HCT116 (cell line): ENCODE measurements at regions not wholly inside any gene's neighbourhood (a gene's known extent, or its start where the extent isn't known, plus 50 kb on each side); places are given as distances from the start of the nearest gene placed in this dataset.

Source experiments
- ATAC-seq: fragments of 200-7000 bp; cut with Tn5 transposase; 2 replicates; pipeline ENCODE4 v1.9.1; 2020; ENCODE audit warnings: mild to moderate bottlenecking, moderate library complexity
- BruUV-seq: library from RNA; stranded (reverse); fragments of 400-500 nt; replicated peaks from 2 replicates; lab custom pipeline; 2021; lab: Mats Ljungman, UMichigan
- CTCF ChIA-PET: fragments of 300-600 bp; sonication (Branson Sonifier 250); formaldehyde crosslinking; loops from one replicate; lab custom pipeline; 2021; ENCODE audit warnings: antibody characterized with exemption; lab: Charles Lee
- POLR2A ChIA-PET: fragments of 300-600, 350-600 bp; sonication (Branson Sonifier 250); formaldehyde crosslinking; loops from one replicate; lab custom pipeline; 2021; ENCODE audit warnings: antibody characterized with exemption; lab: Charles Lee
- RAD21 ChIA-PET, 2 experiments: fragments of 300-600 bp; sonication (Branson Sonifier 250); formaldehyde crosslinking; loops; one replicate each; lab custom pipeline; 2023; ENCODE audit warnings: low total read pairs in 2 of 2; ENCODE audit not compliant: uncharacterized antibody in 2 of 2, unreplicated experiment in 2 of 2, low non-redundant PET in 1 of 2; lab: Charles Lee
- DNase-seq: peaks from one replicate; pipeline ENCODE4 v3.0.0-alpha.2; 2010; ENCODE audit warnings: low read depth, low spot score
- H2AFZ ChIP-seq: fragments of 200-600 bp; shearing (Covaris generic), sonication (generic); 2 replicates; pipeline ENCODE4 v1.6.1; 2017; ENCODE audit warnings: low read depth, mixed run types, mixed read lengths, antibody characterized with exemption, low read length; ENCODE audit not compliant: poor library complexity, severe bottlenecking
- H3K27ac ChIP-seq: 2 replicates; pipeline ENCODE4 v1.5.1; 2012; ENCODE audit warnings: low read depth, low read length
- H3K27me3 ChIP-seq: fragments of 200-600 bp; sonication (generic); 2 replicates; pipeline ENCODE4 v1.6.1; 2016; ENCODE audit warnings: mixed run types, low read length, mixed read lengths; ENCODE audit not compliant: insufficient read depth
- H3K36me3 ChIP-seq, 2 experiments: fragments of 200-500 bp in 1 of 2; fragments of 200-600 bp in 1 of 2; sonication (Bioruptor generic) in 1 of 2; sonication (generic) in 1 of 2; 2 replicates each; pipeline versions ENCODE4 v1.5.1 to v1.6.1; 2014 to 2016; ENCODE audit warnings: low read length in 2 of 2, inconsistent platforms in 1 of 2, mixed read lengths in 1 of 2, mixed run types in 1 of 2; ENCODE audit not compliant: insufficient read depth in 2 of 2, control insufficient read depth in 1 of 2
- H3K4me1 ChIP-seq, 2 experiments: fragments of 200-600 bp in 1 of 2; sonication (generic) in 1 of 2; 2 replicates each; pipeline versions ENCODE4 v1.5.1 to v1.6.1; 2012 to 2017; ENCODE audit warnings: low read length in 2 of 2, inconsistent platforms in 1 of 2, mild to moderate bottlenecking in 1 of 2, mixed read lengths in 1 of 2, mixed run types in 1 of 2, moderate library complexity in 1 of 2; ENCODE audit not compliant: insufficient read depth in 2 of 2, control insufficient read depth in 1 of 2
- H3K4me2 ChIP-seq: fragments of 200-600 bp; sonication (generic); 2 replicates; pipeline ENCODE4 v1.6.1; 2017; ENCODE audit warnings: mixed run types, low read length, mixed read lengths
- H3K4me3 ChIP-seq, 2 experiments: fragments of 200-600 bp in 1 of 2; sonication (generic) in 1 of 2; replicated peaks in 1 of 2; 2 replicates each; pipeline ENCODE4 v1.5.1; 2011 to 2016; ENCODE audit warnings: low read length in 2 of 2, control low read depth in 1 of 2, low read depth in 1 of 2, mild to moderate bottlenecking in 1 of 2, mixed read lengths in 1 of 2, mixed run types in 1 of 2
- H3K79me2 ChIP-seq: fragments of 200-600 bp; sonication (generic); 2 replicates; pipeline ENCODE4 v1.6.1; 2017; ENCODE audit warnings: mild to moderate bottlenecking, mixed run types, low read length, moderate library complexity, mixed read lengths; ENCODE audit not compliant: insufficient read depth
- H3K9ac ChIP-seq: fragments of 200-600 bp; sonication (generic); 2 replicates; pipeline ENCODE4 v1.6.1; 2016; ENCODE audit warnings: low read length, mixed read lengths
- H3K9me2 ChIP-seq: fragments of 200-600 bp; sonication (generic), shearing (Covaris generic); 2 replicates; pipeline ENCODE4 v1.6.1; 2017; ENCODE audit warnings: mixed run types, mild to moderate bottlenecking, moderate library complexity; ENCODE audit not compliant: insufficient read depth
- H3K9me3 ChIP-seq, 2 experiments: fragments of 200-500 bp in 1 of 2; fragments of 200-600 bp in 1 of 2; sonication (Bioruptor generic) in 1 of 2; sonication (generic) in 1 of 2; 2 replicates each; pipeline ENCODE4 v1.6.1; 2014 to 2017; ENCODE audit warnings: low read length in 2 of 2, mixed read lengths in 2 of 2, inconsistent platforms in 1 of 2, low read depth in 1 of 2, mild to moderate bottlenecking in 1 of 2, mixed run types in 1 of 2, moderate library complexity in 1 of 2; ENCODE audit not compliant: control insufficient read depth in 1 of 2, insufficient read depth in 1 of 2
- H4K20me1 ChIP-seq: fragments of 200-600 bp; sonication (generic), shearing (Covaris generic); 2 replicates; pipeline ENCODE4 v1.6.1; 2017; ENCODE audit warnings: mixed run types, mild to moderate bottlenecking, moderate library complexity; ENCODE audit not compliant: insufficient read depth
- CEBPB ChIP-seq: IDR thresholded peaks from 2 replicates; pipeline ENCODE4 v1.6.1; 2012; ENCODE audit warnings: low read depth
- ELF1 ChIP-seq: IDR thresholded peaks from 2 replicates; pipeline ENCODE4 v1.6.1; 2012; ENCODE audit warnings: low read depth, borderline replicate concordance
- EZH2phosphoT487 ChIP-seq: fragments of 200-600 bp; IDR thresholded peaks from 2 replicates; pipeline ENCODE4 v1.6.1; 2018; ENCODE audit warnings: antibody characterized with exemption, borderline replicate concordance
- FOSL1 ChIP-seq: IDR thresholded peaks from 2 replicates; pipeline ENCODE4 v1.6.1; 2012; ENCODE audit warnings: low read depth
- JUND ChIP-seq: IDR thresholded peaks from 2 replicates; pipeline ENCODE4 v1.6.1; 2012
- POLR2A ChIP-seq: IDR thresholded peaks from 2 replicates; pipeline ENCODE4 v1.7.0; 2011; ENCODE audit warnings: borderline replicate concordance; ENCODE audit not compliant: insufficient read depth, insufficient read length; ENCODE audit errors: extremely low read depth
- RAD21 ChIP-seq: IDR thresholded peaks from 2 replicates; pipeline ENCODE4 v1.6.1; 2012; ENCODE audit warnings: low read depth, mild to moderate bottlenecking
- SIN3A ChIP-seq: IDR thresholded peaks from 2 replicates; pipeline ENCODE4 v1.6.1; 2012; ENCODE audit warnings: low read depth
- SRF ChIP-seq: IDR thresholded peaks from 2 replicates; pipeline ENCODE4 v1.6.1; 2012; ENCODE audit warnings: low read depth
- YY1 ChIP-seq: IDR thresholded peaks from 2 replicates; pipeline ENCODE4 v1.6.1; 2011; ENCODE audit warnings: low read length, low read depth, moderate library complexity, mild to moderate bottlenecking; ENCODE audit not compliant: insufficient replicate concordance; ENCODE audit errors: extremely low read depth
- ZFX ChIP-seq: fragments of 450-650 bp; IDR thresholded peaks from 2 replicates; pipeline ENCODE4 v1.6.1; 2017
- intact Hi-C: fragments of 100-400 bp; cut with micrococcal nuclease; formaldehyde crosslinking; loops from 2 replicates; pipeline ENCODE4 v1.10.0; 2022
- TF ChIP-seq, protein P1 (sequence below): IDR thresholded peaks from 2 replicates; pipeline ENCODE4 v1.6.1; 2012
- TF ChIP-seq, protein P2 (sequence below), 3 experiments: fragments of 200-600 bp in 1 of 3; sonication (generic) in 1 of 3; IDR thresholded peaks in 2 of 3; conservative IDR thresholded peaks in 1 of 3; 2 replicates each; pipeline ENCODE4 v1.5.1; 2012 to 2017; ENCODE audit warnings: low read depth in 2 of 3, low read length in 2 of 3, antibody characterized with exemption in 1 of 3, borderline replicate concordance in 1 of 3, control low read depth in 1 of 3, mild to moderate bottlenecking in 1 of 3, mixed read lengths in 1 of 3, mixed run types in 1 of 3, moderate library complexity in 1 of 3; ENCODE audit not compliant: insufficient read depth in 1 of 3
- TF ChIP-seq, protein P3 (sequence below): IDR thresholded peaks from 2 replicates; pipeline ENCODE4 v1.6.1; 2011; ENCODE audit warnings: mild to moderate bottlenecking, low read length, moderate library complexity; ENCODE audit not compliant: insufficient replicate concordance; ENCODE audit errors: extremely low read depth
- TF ChIP-seq, protein P4 (sequence below): IDR thresholded peaks from 2 replicates; pipeline ENCODE4 v1.6.1; 2012; ENCODE audit warnings: low read depth

GRCh38 chr14:28603606-28604005 lies 163.0 kb upstream of the FOXG1 start:
- H3K36me3 ChIP-seq: no peaks in the 10 kb centered on the region
- H3K4me2 ChIP-seq: no peak overlapping the region
- no peaks in the 10 kb centered on the region for H4K20me1 ChIP-seq
- ATAC-seq: no peak
- BruUV-seq: no TSS peak
- H3K9me2 ChIP-seq: no peaks in the 10 kb centered on the region
- H3K27me3 ChIP-seq: no peaks in the 10 kb centered on the region
- ChIA-PET RAD21 (no interaction called here), POLR2A (no interaction called here)
- DNase-seq: no peak
- H3K9ac ChIP-seq: no peak overlapping the region
- TF ChIP-seq, protein P1, sequence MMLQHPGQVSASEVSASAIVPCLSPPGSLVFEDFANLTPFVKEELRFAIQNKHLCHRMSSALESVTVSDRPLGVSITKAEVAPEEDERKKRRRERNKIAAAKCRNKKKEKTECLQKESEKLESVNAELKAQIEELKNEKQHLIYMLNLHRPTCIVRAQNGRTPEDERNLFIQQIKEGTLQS: no peak
- no peak for TF ChIP-seq CEBPB
- no peak for TF ChIP-seq JUND
- TF ChIP-seq FOSL1: no peak
- no peak for TF ChIP-seq YY1
- no peak for TF ChIP-seq ZFX
- TF ChIP-seq RAD21: no peak
- TF ChIP-seq, protein P2, sequence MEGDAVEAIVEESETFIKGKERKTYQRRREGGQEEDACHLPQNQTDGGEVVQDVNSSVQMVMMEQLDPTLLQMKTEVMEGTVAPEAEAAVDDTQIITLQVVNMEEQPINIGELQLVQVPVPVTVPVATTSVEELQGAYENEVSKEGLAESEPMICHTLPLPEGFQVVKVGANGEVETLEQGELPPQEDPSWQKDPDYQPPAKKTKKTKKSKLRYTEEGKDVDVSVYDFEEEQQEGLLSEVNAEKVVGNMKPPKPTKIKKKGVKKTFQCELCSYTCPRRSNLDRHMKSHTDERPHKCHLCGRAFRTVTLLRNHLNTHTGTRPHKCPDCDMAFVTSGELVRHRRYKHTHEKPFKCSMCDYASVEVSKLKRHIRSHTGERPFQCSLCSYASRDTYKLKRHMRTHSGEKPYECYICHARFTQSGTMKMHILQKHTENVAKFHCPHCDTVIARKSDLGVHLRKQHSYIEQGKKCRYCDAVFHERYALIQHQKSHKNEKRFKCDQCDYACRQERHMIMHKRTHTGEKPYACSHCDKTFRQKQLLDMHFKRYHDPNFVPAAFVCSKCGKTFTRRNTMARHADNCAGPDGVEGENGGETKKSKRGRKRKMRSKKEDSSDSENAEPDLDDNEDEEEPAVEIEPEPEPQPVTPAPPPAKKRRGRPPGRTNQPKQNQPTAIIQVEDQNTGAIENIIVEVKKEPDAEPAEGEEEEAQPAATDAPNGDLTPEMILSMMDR (IDR thresholded peaks at IDR 0.05 in 2 of 3, conservative IDR thresholded peaks at IDR 0.05 in 1 of 3; ENCODE audit: borderline replicate concordance in 1 of 3, insufficient read depth in 1 of 3, low read depth in 2 of 3, low read length in 2 of 3): no peak
- no peak for TF ChIP-seq POLR2A
- TF ChIP-seq, protein P3, sequence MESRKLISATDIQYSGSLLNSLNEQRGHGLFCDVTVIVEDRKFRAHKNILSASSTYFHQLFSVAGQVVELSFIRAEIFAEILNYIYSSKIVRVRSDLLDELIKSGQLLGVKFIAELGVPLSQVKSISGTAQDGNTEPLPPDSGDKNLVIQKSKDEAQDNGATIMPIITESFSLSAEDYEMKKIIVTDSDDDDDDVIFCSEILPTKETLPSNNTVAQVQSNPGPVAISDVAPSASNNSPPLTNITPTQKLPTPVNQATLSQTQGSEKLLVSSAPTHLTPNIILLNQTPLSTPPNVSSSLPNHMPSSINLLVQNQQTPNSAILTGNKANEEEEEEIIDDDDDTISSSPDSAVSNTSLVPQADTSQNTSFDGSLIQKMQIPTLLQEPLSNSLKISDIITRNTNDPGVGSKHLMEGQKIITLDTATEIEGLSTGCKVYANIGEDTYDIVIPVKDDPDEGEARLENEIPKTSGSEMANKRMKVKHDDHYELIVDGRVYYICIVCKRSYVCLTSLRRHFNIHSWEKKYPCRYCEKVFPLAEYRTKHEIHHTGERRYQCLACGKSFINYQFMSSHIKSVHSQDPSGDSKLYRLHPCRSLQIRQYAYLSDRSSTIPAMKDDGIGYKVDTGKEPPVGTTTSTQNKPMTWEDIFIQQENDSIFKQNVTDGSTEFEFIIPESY: no peak
- TF ChIP-seq, protein P4, sequence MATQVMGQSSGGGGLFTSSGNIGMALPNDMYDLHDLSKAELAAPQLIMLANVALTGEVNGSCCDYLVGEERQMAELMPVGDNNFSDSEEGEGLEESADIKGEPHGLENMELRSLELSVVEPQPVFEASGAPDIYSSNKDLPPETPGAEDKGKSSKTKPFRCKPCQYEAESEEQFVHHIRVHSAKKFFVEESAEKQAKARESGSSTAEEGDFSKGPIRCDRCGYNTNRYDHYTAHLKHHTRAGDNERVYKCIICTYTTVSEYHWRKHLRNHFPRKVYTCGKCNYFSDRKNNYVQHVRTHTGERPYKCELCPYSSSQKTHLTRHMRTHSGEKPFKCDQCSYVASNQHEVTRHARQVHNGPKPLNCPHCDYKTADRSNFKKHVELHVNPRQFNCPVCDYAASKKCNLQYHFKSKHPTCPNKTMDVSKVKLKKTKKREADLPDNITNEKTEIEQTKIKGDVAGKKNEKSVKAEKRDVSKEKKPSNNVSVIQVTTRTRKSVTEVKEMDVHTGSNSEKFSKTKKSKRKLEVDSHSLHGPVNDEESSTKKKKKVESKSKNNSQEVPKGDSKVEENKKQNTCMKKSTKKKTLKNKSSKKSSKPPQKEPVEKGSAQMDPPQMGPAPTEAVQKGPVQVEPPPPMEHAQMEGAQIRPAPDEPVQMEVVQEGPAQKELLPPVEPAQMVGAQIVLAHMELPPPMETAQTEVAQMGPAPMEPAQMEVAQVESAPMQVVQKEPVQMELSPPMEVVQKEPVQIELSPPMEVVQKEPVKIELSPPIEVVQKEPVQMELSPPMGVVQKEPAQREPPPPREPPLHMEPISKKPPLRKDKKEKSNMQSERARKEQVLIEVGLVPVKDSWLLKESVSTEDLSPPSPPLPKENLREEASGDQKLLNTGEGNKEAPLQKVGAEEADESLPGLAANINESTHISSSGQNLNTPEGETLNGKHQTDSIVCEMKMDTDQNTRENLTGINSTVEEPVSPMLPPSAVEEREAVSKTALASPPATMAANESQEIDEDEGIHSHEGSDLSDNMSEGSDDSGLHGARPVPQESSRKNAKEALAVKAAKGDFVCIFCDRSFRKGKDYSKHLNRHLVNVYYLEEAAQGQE: no peak
- TF ChIP-seq SIN3A: no peak
- TF ChIP-seq EZH2phosphoT487: no peak
- no peak for TF ChIP-seq SRF
- no peak for TF ChIP-seq ELF1
- TF ChIP-seq, all 23 proteins: peak for 0
- Histone ChIP-seq H2AFZ (no peak overlapping the region), H3K4me3 (no peak overlapping the region), H3K4me1 (no peaks in the 10 kb centered on the region), H3K79me2 (no peaks in the 10 kb centered on the region), H3K9me3 (peaks cover 10 to 33% of the 10 kb centered on the region in 2 experiments; a peak in 3 of 4 replicates), H3K27ac (no peak overlapping the region)
- intact Hi-C loops: no loop called here
- CTCF ChIA-PET: no interaction called here
